ENCODE measurements at regions not wholly inside any gene's neighbourhood (a gene's known extent, or its start where the extent isn't known, plus 50 kb on each side); places are given as distances from the start of the nearest gene placed in this dataset.

DNA sequence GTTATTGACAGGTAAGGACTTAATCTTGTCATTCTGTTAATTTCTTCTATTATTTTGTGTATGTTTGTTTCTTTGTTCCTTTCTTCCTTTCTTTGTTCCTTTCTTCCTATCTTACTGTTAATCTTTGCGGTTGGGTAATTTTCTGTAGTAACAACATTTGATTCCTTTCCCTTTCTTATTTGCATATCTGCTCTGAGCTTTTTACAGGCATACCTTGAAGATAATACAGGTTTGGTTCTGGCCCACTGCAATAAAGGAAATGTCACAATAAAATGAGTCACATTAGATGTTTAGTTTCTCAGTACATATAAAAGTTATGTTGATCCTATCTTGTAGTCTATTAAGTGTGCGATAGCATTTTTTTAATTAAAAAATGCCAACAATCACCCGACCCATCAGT is 440.7 kb downstream of the NFIB start:
- no peak for DNase-seq (ENCODE audit: low read depth)
- no peak overlapping the region for H3K4me3 ChIP-seq (ENCODE audit: low read depth, low read length)
- TF ChIP-seq, protein P1, sequence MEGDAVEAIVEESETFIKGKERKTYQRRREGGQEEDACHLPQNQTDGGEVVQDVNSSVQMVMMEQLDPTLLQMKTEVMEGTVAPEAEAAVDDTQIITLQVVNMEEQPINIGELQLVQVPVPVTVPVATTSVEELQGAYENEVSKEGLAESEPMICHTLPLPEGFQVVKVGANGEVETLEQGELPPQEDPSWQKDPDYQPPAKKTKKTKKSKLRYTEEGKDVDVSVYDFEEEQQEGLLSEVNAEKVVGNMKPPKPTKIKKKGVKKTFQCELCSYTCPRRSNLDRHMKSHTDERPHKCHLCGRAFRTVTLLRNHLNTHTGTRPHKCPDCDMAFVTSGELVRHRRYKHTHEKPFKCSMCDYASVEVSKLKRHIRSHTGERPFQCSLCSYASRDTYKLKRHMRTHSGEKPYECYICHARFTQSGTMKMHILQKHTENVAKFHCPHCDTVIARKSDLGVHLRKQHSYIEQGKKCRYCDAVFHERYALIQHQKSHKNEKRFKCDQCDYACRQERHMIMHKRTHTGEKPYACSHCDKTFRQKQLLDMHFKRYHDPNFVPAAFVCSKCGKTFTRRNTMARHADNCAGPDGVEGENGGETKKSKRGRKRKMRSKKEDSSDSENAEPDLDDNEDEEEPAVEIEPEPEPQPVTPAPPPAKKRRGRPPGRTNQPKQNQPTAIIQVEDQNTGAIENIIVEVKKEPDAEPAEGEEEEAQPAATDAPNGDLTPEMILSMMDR (conservative IDR thresholded peaks at IDR 0.05; ENCODE audit: low read depth, low read length), result no peak

GRCh38 chr9:13868336-13868735 is 445.6 kb downstream of the NFIB start:
- TF ChIP-seq, protein P1 (conservative IDR thresholded peaks at IDR 0.05; ENCODE audit: low read depth, low read length), result no peak
- DNase-seq (ENCODE audit: low read depth), result no peak
- no peak overlapping the region for H3K4me3 ChIP-seq (ENCODE audit: low read depth, low read length)

GRCh38 chr9:13865869-13866268 is 448.1 kb downstream of the NFIB start:
- DNase-seq (ENCODE audit: low read depth), result peak; percentile 27
- TF ChIP-seq, protein P1 (conservative IDR thresholded peaks at IDR 0.05; ENCODE audit: low read depth, low read length), result no peak
- H3K4me3 ChIP-seq (ENCODE audit: low read depth, low read length), result no peak overlapping the region

GRCh38 chr9:13863112-13863511 is 450.8 kb downstream of the NFIB start:
- TF ChIP-seq, protein P1 (conservative IDR thresholded peaks at IDR 0.05; ENCODE audit: low read depth, low read length), result no peak
- peak; percentile 14 for DNase-seq (ENCODE audit: low read depth)
- no peak overlapping the region for H3K4me3 ChIP-seq (ENCODE audit: low read depth, low read length)

DNA sequence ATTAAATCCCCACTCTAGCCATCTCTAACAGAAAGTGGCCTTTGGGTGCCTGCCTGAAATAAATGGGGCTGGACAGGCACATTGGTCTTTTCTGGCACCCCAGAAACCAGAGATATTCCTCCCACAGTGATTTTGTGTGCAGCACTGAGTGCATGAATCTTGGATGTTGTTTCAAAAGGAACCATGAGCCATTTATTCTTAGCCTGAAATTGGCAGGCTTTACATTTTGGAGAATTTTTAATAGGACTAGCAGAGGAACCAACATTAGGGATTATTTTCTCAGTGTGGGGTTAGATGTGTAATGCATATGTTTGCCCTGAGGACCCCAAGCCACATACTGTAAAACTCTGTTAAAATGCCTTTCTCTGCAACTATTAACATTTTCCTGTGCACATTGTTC is 451.3 kb downstream of the NFIB start:
- no peak for DNase-seq (ENCODE audit: low read depth)
- no peak overlapping the region for H3K4me3 ChIP-seq (ENCODE audit: low read depth, low read length)
- TF ChIP-seq, protein P1 (conservative IDR thresholded peaks at IDR 0.05; ENCODE audit: low read depth, low read length), result no peak

- DNase-seq (ENCODE audit: low read depth), result no peak
- TF ChIP-seq, protein P1 (conservative IDR thresholded peaks at IDR 0.05; ENCODE audit: low read depth, low read length), result no peak
Measured at GRCh38 chr9:13860946-13861640, 452.8 kb downstream of the NFIB start.

GRCh38 chr9:13860019-13860418 is 453.9 kb downstream of the NFIB start:
- DNase-seq (ENCODE audit: low read depth), result peak; percentile 88
- TF ChIP-seq, protein P1 (conservative IDR thresholded peaks at IDR 0.05; ENCODE audit: low read depth, low read length), result no peak
- H3K4me3 ChIP-seq (ENCODE audit: low read depth, low read length), result no peak overlapping the region

More at GRCh38 chr9:13860946-13861640, 452.8 kb downstream of the NFIB start:
- no peak overlapping the region for H3K4me3 ChIP-seq (ENCODE audit: low read depth, low read length)

All from choroid plexus epithelial cell (primary cell).